Liver (tissue), 3 donors: ENCODE measurements at regions not wholly inside any gene's neighbourhood (a gene's known extent, or its start where the extent isn't known, plus 50 kb on each side); places are given as distances from the start of the nearest gene placed in this dataset.

Experiments
- CTCF ChIP-seq: fragments of 150-350 bp; IDR thresholded peaks from 2 replicates; pipeline ENCODE4 v1.5.1; 2017; ENCODE audit warnings: improper control_type of control experiment, low read depth, low read length; ENCODE audit not compliant: missing input control
- EGR1 ChIP-seq, 2 donors: IDR thresholded peaks; 2 replicates each; pipeline ENCODE4 v1.6.1; 2016 to 2018; ENCODE audit warnings: antibody characterized with exemption in 2 of 2, low read depth in 2 of 2
- GABPA ChIP-seq, 2 donors: IDR thresholded peaks in 1 of 2; conservative IDR thresholded peaks in 1 of 2; 2 replicates each; pipeline ENCODE4 v1.6.1; 2016; ENCODE audit warnings: antibody characterized with exemption in 2 of 2, mild to moderate bottlenecking in 1 of 2, moderate library complexity in 1 of 2
- HNF4A ChIP-seq, 2 donors: conservative IDR thresholded peaks; 2 replicates each; pipeline ENCODE4 v1.6.1; 2016; ENCODE audit warnings: antibody characterized with exemption in 2 of 2, mild to moderate bottlenecking in 2 of 2
- HNF4G ChIP-seq: IDR thresholded peaks from 2 replicates; pipeline ENCODE4 v1.6.1; 2016; ENCODE audit warnings: antibody characterized with exemption
- RAD21 ChIP-seq, 2 donors: IDR thresholded peaks; 2 replicates each; pipeline ENCODE4 v1.6.1; 2016; ENCODE audit warnings: antibody characterized with exemption in 2 of 2, mild to moderate bottlenecking in 2 of 2
- REST ChIP-seq: IDR thresholded peaks from 2 replicates; pipeline ENCODE4 v1.6.1; 2016; ENCODE audit warnings: antibody characterized with exemption, mild to moderate bottlenecking
- TAF1 ChIP-seq: conservative IDR thresholded peaks from 2 replicates; pipeline ENCODE4 v1.6.1; 2016; ENCODE audit warnings: antibody characterized with exemption, mild to moderate bottlenecking
- YY1 ChIP-seq: IDR thresholded peaks from 2 replicates; pipeline ENCODE4 v1.6.1; 2016; ENCODE audit warnings: antibody characterized with exemption, mild to moderate bottlenecking
- TF ChIP-seq, protein P1 (sequence below): IDR thresholded peaks from 2 replicates; pipeline ENCODE4 v1.6.1; 2016; ENCODE audit warnings: antibody characterized with exemption
- TF ChIP-seq, protein P2 (sequence below): IDR thresholded peaks from 2 replicates; pipeline ENCODE4 v1.6.1; 2016; ENCODE audit warnings: antibody characterized with exemption
- donor health status: healthy.
- donor health status: healthy.

DNA sequence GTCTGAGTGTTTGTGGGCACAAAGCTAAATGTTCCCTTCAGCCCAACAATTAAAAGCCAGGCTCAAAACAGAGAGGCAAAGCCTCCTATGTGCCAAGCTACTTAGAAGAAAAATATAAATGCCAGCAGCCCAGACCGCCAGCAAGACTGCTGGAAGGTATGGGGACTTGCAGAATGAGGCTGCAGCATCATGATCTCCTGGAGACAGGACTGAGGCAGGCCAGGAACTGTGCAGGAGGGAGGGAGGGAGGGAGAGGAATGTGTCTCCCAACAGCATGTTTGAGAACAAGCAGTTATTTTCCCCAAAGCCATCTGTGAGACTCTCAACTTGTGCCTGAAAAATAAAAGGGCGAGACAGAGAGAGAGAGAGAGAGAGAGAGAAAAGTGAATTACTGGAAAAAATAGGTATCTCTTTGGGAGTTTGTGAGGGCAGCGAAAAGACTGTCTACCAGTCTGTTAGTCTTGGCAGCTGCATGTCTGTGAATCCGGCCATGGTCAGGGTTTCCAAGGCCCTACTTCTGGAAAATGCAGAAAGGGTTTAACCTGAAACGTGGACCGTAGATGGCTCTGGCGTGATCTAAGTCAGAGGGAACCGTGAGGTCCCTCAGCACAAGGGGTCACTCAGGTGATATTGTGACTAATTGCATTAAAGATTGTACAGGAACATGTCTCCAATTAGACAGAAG, 139.7 kb upstream of the COL8A1 start:
- TF ChIP-seq CTCF (no peak), HNF4G (no peak), GABPA (IDR thresholded peaks at IDR 0.05 in 1 of 2, conservative IDR thresholded peaks at IDR 0.05 in 1 of 2) (no peak), REST (no peak), HNF4A (conservative IDR thresholded peaks at IDR 0.05) (no peak), EGR1 (IDR thresholded peaks at IDR 0.05; ENCODE audit: low read depth in 2 of 2) (no peak), RAD21 (IDR thresholded peaks at IDR 0.05) (no peak), TAF1 (no peak), YY1 (no peak)
- TF ChIP-seq, protein P1, sequence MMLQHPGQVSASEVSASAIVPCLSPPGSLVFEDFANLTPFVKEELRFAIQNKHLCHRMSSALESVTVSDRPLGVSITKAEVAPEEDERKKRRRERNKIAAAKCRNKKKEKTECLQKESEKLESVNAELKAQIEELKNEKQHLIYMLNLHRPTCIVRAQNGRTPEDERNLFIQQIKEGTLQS, result no peak
- TF ChIP-seq, protein P2, sequence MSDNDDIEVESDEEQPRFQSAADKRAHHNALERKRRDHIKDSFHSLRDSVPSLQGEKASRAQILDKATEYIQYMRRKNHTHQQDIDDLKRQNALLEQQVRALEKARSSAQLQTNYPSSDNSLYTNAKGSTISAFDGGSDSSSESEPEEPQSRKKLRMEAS, result no peak
